Neural crest cell (in vitro differentiated cells): ENCODE measurements at regions not wholly inside any gene's neighbourhood (a gene's known extent, or its start where the extent isn't known, plus 50 kb on each side); places are given as distances from the start of the nearest gene placed in this dataset.

Source experiments
- DNase-seq: peaks from one replicate; pipeline ENCODE4 v3.0.0; 2021; ENCODE audit warnings: low read depth, mixed read lengths, low spot score
- H3K27ac Mint-ChIP-seq: one replicate; pipeline ENCODE4 v1.8.0; 2021; ENCODE audit warnings: mild to moderate bottlenecking, mixed read lengths; ENCODE audit not compliant: unreplicated experiment
- H3K27me3 Mint-ChIP-seq: 2 replicates; pipeline ENCODE4 v1.8.0; 2021; ENCODE audit warnings: low read depth, mild to moderate bottlenecking, mixed read lengths
- H3K36me3 Mint-ChIP-seq: 2 replicates; pipeline ENCODE4 v1.8.0; 2021; ENCODE audit warnings: low read depth, mild to moderate bottlenecking, mixed read lengths
- H3K4me1 Mint-ChIP-seq: 2 replicates; pipeline ENCODE4 v1.8.0; 2021; ENCODE audit warnings: mixed read lengths
- H3K4me3 Mint-ChIP-seq: one replicate; pipeline ENCODE4 v1.8.0; 2021; ENCODE audit warnings: mild to moderate bottlenecking, mixed read lengths
- H3K9me3 Mint-ChIP-seq: 2 replicates; pipeline ENCODE4 v1.8.0; 2021; ENCODE audit warnings: mixed read lengths
- CTCF ChIP-seq: fragments of 200-600 bp; sonication (generic); conservative IDR thresholded peaks from 2 replicates; pipeline ENCODE4 v1.5.0; 2021; ENCODE audit warnings: antibody characterized with exemption, mild to moderate bottlenecking

DNA sequence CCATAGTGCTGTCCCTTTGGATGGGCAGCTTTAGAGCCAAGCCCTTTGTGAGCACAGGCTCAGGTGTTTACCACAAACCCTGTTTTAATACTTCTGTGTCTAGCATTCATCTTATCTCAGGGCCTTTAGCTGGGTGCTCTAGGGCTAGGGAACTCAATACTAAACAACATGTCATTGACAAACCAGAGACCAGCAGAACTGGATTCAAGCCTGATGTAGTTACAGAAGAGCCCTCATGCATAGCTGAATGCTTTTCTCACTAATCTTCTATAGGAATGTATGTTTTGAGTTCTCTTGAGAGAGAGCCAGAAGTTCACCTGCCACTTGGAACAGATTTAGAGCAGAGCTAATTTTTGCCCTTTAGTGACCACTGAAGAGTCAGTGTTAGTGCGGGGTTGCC, 142.6 kb downstream of the DCK start:
- peaks cover 2% of the 10 kb centered on the region for H3K36me3 Mint-ChIP-seq
- peaks cover under 1% of the 10 kb centered on the region for H3K9me3 Mint-ChIP-seq
- TF ChIP-seq CTCF = no peak
- no peaks in the 10 kb centered on the region for H3K27me3 Mint-ChIP-seq
- no peak overlapping the region for H3K27ac Mint-ChIP-seq
- H3K4me3 Mint-ChIP-seq = no peak overlapping the region
- DNase-seq = no peak
- peaks cover 3% of the 10 kb centered on the region for H3K4me1 Mint-ChIP-seq

GRCh38 chr4:71138007-71138615, 144.7 kb downstream of the DCK start:
- H3K4me1 Mint-ChIP-seq = no peaks in the 10 kb centered on the region
- TF ChIP-seq CTCF = no peak
- H3K9me3 Mint-ChIP-seq = peaks cover 3% of the 10 kb centered on the region
- H3K4me3 Mint-ChIP-seq = no peak overlapping the region
- H3K27me3 Mint-ChIP-seq = no peaks in the 10 kb centered on the region
- DNase-seq = no peak
- H3K36me3 Mint-ChIP-seq = peaks cover 2% of the 10 kb centered on the region
- H3K27ac Mint-ChIP-seq = no peak overlapping the region

- H3K9me3 Mint-ChIP-seq = peaks cover 3% of the 10 kb centered on the region
Measured at GRCh38 chr4:71140563-71140962, 147.1 kb downstream of the DCK start.

GRCh38 chr4:71141125-71141524, 147.7 kb downstream of the DCK start:
- TF ChIP-seq CTCF = no peak
- Mint-ChIP-seq H3K4me3 (no peak overlapping the region), H3K4me1 (no peaks in the 10 kb centered on the region), H3K27me3 (no peaks in the 10 kb centered on the region), H3K9me3 (peaks cover 3% of the 10 kb centered on the region), H3K36me3 (peaks cover 2% of the 10 kb centered on the region), H3K27ac (no peak overlapping the region)
- DNase-seq = no peak

More at GRCh38 chr4:71140563-71140962, 147.1 kb downstream of the DCK start:
- no peaks in the 10 kb centered on the region for H3K27me3 Mint-ChIP-seq
- H3K4me3 Mint-ChIP-seq = no peak overlapping the region
- TF ChIP-seq CTCF = no peak
- no peaks in the 10 kb centered on the region for H3K4me1 Mint-ChIP-seq
- no peak overlapping the region for H3K27ac Mint-ChIP-seq
- peaks cover 2% of the 10 kb centered on the region for H3K36me3 Mint-ChIP-seq
- no peak for DNase-seq

- no peaks in the 10 kb centered on the region for H3K9me3 Mint-ChIP-seq
- TF ChIP-seq CTCF = no peak
- no peaks in the 10 kb centered on the region for H3K4me1 Mint-ChIP-seq
Measured at GRCh38 chr4:71147261-71147660, 153.8 kb downstream of the DCK start.

More at GRCh38 chr4:71147261-71147660, 153.8 kb downstream of the DCK start:
- peaks cover 3% of the 10 kb centered on the region for H3K27me3 Mint-ChIP-seq
- H3K4me3 Mint-ChIP-seq = no peak overlapping the region
- no peak for DNase-seq
- H3K27ac Mint-ChIP-seq = no peak overlapping the region
- no peaks in the 10 kb centered on the region for H3K36me3 Mint-ChIP-seq
